Retinal pigment epithelial cell (primary cell): ENCODE measurements at regions not wholly inside any gene's neighbourhood (a gene's known extent, or its start where the extent isn't known, plus 50 kb on each side); places are given as distances from the start of the nearest gene placed in this dataset.
A peak's percentile ranks its signal among the peaks of the same experiment; 100 is the strongest.
"Not testable (repeated sequence)": the region's sequence is repeated elsewhere in the genome, so short reads cannot be mapped to it uniquely, and the experiment has no call there.

Source experiments
- DNase-seq: peaks from one replicate; pipeline ENCODE4 v3.0.0-alpha.2; 2010; ENCODE audit warnings: low read depth
- H3K4me3 ChIP-seq: 2 replicates; pipeline ENCODE4 v1.5.1; 2011; ENCODE audit warnings: mild to moderate bottlenecking, low read length, control low read depth, moderate library complexity
- TF ChIP-seq, protein P1 (sequence below): conservative IDR thresholded peaks from 2 replicates; pipeline ENCODE4 v1.5.1; 2011; ENCODE audit warnings: low read depth, low read length, control low read depth, inconsistent platforms

- no peak overlapping the region for H3K4me3 ChIP-seq
- TF ChIP-seq, protein P1, sequence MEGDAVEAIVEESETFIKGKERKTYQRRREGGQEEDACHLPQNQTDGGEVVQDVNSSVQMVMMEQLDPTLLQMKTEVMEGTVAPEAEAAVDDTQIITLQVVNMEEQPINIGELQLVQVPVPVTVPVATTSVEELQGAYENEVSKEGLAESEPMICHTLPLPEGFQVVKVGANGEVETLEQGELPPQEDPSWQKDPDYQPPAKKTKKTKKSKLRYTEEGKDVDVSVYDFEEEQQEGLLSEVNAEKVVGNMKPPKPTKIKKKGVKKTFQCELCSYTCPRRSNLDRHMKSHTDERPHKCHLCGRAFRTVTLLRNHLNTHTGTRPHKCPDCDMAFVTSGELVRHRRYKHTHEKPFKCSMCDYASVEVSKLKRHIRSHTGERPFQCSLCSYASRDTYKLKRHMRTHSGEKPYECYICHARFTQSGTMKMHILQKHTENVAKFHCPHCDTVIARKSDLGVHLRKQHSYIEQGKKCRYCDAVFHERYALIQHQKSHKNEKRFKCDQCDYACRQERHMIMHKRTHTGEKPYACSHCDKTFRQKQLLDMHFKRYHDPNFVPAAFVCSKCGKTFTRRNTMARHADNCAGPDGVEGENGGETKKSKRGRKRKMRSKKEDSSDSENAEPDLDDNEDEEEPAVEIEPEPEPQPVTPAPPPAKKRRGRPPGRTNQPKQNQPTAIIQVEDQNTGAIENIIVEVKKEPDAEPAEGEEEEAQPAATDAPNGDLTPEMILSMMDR: peak; percentile 80
- DNase-seq: no peak
Measured at GRCh38 chr9:33623658-33624586, 99.9 kb downstream of the ANKRD18B start.

DNA sequence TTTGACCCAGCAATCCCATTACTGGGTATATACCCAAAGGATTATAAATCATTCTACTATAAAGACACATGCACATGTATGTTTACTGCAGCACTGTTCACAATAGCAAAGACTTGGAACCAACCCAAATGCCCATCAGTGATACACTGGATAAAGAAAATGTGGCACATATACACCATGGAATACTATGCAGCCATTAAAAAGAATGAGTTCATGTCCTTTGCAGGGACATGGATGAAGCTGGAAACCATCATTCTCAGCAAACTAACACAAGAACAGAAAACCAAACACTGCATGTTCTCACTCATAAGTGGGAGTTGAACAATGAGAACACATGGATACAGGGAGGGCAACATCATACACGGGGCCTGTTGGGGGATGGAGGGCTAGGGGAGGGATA lies 104.3 kb downstream of the ANKRD18B start:
- not testable (repeated sequence) for DNase-seq, H3K4me3 ChIP-seq

GRCh38 chr9:33628865-33629410 lies 104.9 kb downstream of the ANKRD18B start:
- TF ChIP-seq, protein P1: no peak
- no peak for DNase-seq
- no peak overlapping the region for H3K4me3 ChIP-seq

DNA sequence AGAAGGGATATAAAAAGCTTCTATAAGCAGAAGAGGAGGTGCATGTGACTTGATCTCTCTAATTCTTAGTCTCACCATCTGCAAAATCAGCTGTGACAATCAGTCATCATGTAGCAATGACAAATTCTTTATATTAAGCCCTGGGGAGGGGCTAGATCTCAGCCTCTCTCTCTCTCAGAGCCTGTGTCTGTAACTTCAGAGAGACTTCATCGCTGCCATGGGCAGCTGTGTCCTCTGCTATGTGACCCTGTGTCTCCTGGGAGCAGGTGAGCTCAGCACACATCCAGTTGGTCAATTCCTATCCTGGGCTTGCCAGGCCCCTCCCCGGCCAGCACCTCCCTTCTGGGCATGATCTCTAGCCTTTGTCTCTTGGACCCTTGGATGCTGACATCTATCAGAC lies 109.6 kb downstream of the ANKRD18B start:
- TF ChIP-seq, protein P1: no peak
- H3K4me3 ChIP-seq: no peak overlapping the region

DNA sequence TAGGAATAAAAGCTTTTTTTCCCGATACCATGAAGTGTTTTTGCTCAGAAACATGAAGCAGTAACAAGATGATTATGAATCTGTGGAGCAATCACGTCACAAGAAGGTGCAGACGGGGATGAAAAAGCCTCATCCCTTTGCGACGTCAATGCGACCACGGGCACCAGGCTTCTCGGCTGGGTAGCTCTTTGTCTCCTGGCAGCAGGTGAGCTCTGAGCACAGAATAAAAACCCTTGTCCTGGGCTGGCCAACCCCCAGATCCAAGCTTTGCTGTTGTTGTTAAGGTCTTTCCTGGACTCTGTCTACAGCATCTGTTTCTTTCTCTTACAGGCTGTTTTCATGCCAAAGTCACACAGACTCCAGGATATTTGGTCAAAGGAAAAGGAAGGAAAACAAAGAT lies 113.8 kb downstream of the ANKRD18B start:
- DNase-seq: no peak
- no peak overlapping the region for H3K4me3 ChIP-seq
- TF ChIP-seq, protein P1: no peak

More for the DNA sequence above, 109.6 kb downstream of the ANKRD18B start:
- no peak for DNase-seq

GRCh38 chr9:33638391-33638915 lies 114.4 kb downstream of the ANKRD18B start:
- no peak overlapping the region for H3K4me3 ChIP-seq
- TF ChIP-seq, protein P1: no peak
- no peak for DNase-seq

GRCh38 chr9:33645706-33646105 lies 121.7 kb downstream of the ANKRD18B start:
- DNase-seq: no peak
- H3K4me3 ChIP-seq: no peak overlapping the region
- TF ChIP-seq, protein P1: no peak
